ENCODE measurements at regions not wholly inside any gene's neighbourhood (a gene's known extent, or its start where the extent isn't known, plus 50 kb on each side); places are given as distances from the start of the nearest gene placed in this dataset.

DNA sequence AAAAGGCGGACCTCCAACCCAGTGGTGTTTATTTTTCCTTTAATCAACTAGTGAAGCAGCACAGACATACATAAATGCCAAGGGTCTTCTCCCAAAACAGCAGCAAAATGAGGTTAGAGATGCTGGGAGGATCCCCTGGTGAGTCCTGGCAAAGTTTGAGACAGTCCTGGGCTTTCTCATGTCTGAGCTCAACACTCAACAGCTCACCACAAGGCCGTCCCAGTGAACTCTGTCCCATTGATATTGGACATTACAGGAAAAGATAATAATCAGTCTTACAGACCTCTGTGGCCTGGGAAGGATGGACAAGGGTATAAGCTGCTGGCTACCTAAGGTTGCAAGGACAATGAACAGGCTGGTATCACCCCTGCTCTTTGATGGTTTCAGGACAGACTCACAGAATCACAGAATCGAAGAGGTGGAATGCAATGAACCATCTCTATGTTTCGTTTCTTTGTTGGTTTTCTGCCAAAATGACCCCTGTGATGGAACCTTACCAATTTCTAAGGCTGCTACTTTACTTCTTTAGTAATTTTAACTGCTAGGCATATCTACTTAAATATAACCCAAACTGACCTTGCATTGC lies 551.8 kb downstream of the RAB28 start:
- no peak for TF ChIP-seq EZH2 (IDR thresholded peaks at IDR 0.05; ENCODE audit: borderline replicate concordance, low read depth, low read length, poor library complexity, severe bottlenecking)
- TF ChIP-seq, protein P1, sequence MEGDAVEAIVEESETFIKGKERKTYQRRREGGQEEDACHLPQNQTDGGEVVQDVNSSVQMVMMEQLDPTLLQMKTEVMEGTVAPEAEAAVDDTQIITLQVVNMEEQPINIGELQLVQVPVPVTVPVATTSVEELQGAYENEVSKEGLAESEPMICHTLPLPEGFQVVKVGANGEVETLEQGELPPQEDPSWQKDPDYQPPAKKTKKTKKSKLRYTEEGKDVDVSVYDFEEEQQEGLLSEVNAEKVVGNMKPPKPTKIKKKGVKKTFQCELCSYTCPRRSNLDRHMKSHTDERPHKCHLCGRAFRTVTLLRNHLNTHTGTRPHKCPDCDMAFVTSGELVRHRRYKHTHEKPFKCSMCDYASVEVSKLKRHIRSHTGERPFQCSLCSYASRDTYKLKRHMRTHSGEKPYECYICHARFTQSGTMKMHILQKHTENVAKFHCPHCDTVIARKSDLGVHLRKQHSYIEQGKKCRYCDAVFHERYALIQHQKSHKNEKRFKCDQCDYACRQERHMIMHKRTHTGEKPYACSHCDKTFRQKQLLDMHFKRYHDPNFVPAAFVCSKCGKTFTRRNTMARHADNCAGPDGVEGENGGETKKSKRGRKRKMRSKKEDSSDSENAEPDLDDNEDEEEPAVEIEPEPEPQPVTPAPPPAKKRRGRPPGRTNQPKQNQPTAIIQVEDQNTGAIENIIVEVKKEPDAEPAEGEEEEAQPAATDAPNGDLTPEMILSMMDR (conservative IDR thresholded peaks at IDR 0.05; ENCODE audit: low read depth, low read length), result no peak

Data from A673 (cell line).